ENCODE measurements at regions not wholly inside any gene's neighbourhood (a gene's known extent, or its start where the extent isn't known, plus 50 kb on each side); places are given as distances from the start of the nearest gene placed in this dataset.

GRCh38 chr14:51394384-51394783 lies 154.3 kb downstream of the TMX1 start:
- no peak for DNase-seq (ENCODE audit: extremely low spot score)
- ChIA-PET POLR2A (no interaction called here), CTCF (interaction anchor here (1.1 kb wide), 1 partner anchor 10 kb away, joined by 3 read pairs; no protein-coding TSS in a partner anchor)
- TF ChIP-seq CTCF (IDR thresholded peaks at IDR 0.05; ENCODE audit: control extremely low read depth, extremely low read depth, low read depth, missing control alignments), result no peak

DNA sequence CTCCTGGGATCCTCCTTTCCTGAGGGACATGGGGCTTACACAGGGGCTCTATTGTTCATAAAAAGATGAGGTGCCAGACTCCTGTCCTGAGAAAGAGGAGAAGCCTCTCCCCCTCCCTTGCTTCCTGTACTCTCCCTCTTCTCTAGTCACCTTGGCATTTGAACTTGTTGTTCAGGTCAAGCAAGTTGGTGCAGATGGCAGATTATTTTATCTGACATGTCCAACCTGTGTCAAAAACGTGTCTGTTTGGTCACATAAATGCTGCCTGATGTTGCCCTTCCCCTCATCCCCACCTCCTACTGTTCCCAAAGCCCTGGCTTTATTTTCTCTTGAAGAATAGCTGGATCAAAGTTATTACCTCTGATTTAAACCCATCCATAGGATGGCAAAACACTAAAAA lies 154.8 kb downstream of the TMX1 start:
- no peak for TF ChIP-seq CTCF (IDR thresholded peaks at IDR 0.05; ENCODE audit: control extremely low read depth, extremely low read depth, low read depth, missing control alignments)
- no peak for DNase-seq (ENCODE audit: extremely low spot score)
- ChIA-PET POLR2A (no interaction called here), CTCF (interaction anchor here (1.1 kb wide), 1 partner anchor 10 kb away, joined by 3 read pairs; no protein-coding TSS in a partner anchor)

GRCh38 chr14:51395361-51395849 lies 155.4 kb downstream of the TMX1 start:
- ChIA-PET POLR2A (no interaction called here), CTCF (no interaction called here)
- no peak for DNase-seq (ENCODE audit: extremely low spot score)
- TF ChIP-seq CTCF (IDR thresholded peaks at IDR 0.05; ENCODE audit: control extremely low read depth, extremely low read depth, low read depth, missing control alignments), result no peak

DNA sequence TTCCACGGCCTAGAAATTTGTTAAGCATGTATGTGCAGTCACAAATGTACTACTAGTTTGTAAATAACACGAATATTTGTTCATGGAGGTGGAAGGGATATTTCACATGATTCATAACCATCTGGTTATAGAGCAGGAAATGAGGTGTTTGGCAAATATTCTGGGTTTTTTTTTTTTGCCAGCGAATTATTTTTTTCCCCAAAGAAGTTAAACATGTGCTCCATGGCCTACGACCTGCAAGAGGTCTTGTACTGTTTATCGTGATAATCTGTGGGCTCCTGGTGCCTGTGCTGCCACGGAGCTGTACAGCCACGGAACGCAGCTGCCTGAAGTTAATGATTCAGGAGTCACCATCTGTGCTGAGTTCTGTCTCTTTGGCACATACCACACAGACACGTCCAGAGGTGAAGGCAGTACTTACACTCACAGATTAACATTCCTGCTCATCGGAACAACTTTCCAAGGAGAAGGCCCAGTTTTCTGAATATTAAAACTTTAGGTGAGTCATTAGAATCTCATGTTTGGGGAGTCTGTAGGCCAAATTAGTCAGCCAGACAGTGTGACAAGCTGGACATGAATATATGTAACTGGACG lies 156.3 kb downstream of the TMX1 start:
- no peak for TF ChIP-seq CTCF (IDR thresholded peaks at IDR 0.05; ENCODE audit: control extremely low read depth, extremely low read depth, low read depth, missing control alignments)
- ChIA-PET POLR2A (no interaction called here), CTCF (no interaction called here)
- DNase-seq (ENCODE audit: extremely low spot score), result no peak

- TF ChIP-seq CTCF (IDR thresholded peaks at IDR 0.05; ENCODE audit: control extremely low read depth, extremely low read depth, low read depth, missing control alignments), result no peak
- POLR2A ChIA-PET, result no interaction called here
- DNase-seq (ENCODE audit: extremely low spot score), result no peak
- CTCF ChIA-PET, result interaction anchor here (0.9 kb wide), 1 partner anchor 10 kb away, joined by 3 read pairs; no protein-coding TSS in a partner anchor
Observed at GRCh38 chr14:51398898-51399297, 158.9 kb downstream of the TMX1 start.

GRCh38 chr14:51400139-51400538 lies 160.1 kb downstream of the TMX1 start:
- no peak for DNase-seq (ENCODE audit: extremely low spot score)
- ChIA-PET POLR2A (no interaction called here), CTCF (no interaction called here)
- no peak for TF ChIP-seq CTCF (IDR thresholded peaks at IDR 0.05; ENCODE audit: control extremely low read depth, extremely low read depth, low read depth, missing control alignments)
